Mammary epithelial cell (primary cell): ENCODE measurements at regions not wholly inside any gene's neighbourhood (a gene's known extent, or its start where the extent isn't known, plus 50 kb on each side); places are given as distances from the start of the nearest gene placed in this dataset.

ENCODE experiments used
- EZH2 ChIP-seq: IDR thresholded peaks from 2 replicates; pipeline ENCODE4 v1.6.1; 2012; ENCODE audit warnings: low read length, inconsistent platforms, borderline replicate concordance
- TF ChIP-seq, protein P1 (sequence below), 2 donors: IDR thresholded peaks in 1 of 2; conservative IDR thresholded peaks in 1 of 2; 2 replicates each; pipeline ENCODE4 v1.5.1; 2011 to 2012; ENCODE audit warnings: inconsistent platforms in 2 of 2, low read length in 2 of 2, mild to moderate bottlenecking in 2 of 2, control low read depth in 1 of 2, low read depth in 1 of 2; ENCODE audit not compliant: insufficient read depth in 1 of 2; ENCODE audit errors: extremely low read depth in 1 of 2

DNA sequence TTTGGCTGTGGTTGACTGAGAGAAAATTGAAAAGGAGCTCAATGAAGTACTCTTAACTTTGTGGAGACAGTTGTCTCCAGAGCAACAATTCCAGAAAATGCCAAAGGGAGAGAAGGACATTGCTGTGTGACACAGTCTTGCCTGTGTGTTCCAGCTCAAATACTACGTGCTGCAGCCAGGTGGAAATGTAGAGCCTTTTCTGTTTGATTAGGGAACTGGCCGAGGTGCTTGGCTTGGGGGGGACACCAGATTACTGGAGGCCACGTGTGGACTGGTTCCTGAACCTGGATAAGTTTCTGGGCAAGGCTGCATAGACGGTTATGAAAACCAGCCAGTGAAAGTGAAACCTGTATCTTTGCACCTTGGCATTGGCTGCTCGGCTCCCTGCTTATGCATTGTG, 217.9 kb downstream of the CTH start:
- TF ChIP-seq, protein P1, sequence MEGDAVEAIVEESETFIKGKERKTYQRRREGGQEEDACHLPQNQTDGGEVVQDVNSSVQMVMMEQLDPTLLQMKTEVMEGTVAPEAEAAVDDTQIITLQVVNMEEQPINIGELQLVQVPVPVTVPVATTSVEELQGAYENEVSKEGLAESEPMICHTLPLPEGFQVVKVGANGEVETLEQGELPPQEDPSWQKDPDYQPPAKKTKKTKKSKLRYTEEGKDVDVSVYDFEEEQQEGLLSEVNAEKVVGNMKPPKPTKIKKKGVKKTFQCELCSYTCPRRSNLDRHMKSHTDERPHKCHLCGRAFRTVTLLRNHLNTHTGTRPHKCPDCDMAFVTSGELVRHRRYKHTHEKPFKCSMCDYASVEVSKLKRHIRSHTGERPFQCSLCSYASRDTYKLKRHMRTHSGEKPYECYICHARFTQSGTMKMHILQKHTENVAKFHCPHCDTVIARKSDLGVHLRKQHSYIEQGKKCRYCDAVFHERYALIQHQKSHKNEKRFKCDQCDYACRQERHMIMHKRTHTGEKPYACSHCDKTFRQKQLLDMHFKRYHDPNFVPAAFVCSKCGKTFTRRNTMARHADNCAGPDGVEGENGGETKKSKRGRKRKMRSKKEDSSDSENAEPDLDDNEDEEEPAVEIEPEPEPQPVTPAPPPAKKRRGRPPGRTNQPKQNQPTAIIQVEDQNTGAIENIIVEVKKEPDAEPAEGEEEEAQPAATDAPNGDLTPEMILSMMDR (conservative IDR thresholded peaks at IDR 0.05 in 1 of 2, IDR thresholded peaks at IDR 0.05 in 1 of 2; ENCODE audit: extremely low read depth in 1 of 2, insufficient read depth in 1 of 2, low read depth in 1 of 2, low read length in 2 of 2) = no peak
- no peak for TF ChIP-seq EZH2
